ENCODE measurements at regions not wholly inside any gene's neighbourhood (a gene's known extent, or its start where the extent isn't known, plus 50 kb on each side); places are given as distances from the start of the nearest gene placed in this dataset.

DNA sequence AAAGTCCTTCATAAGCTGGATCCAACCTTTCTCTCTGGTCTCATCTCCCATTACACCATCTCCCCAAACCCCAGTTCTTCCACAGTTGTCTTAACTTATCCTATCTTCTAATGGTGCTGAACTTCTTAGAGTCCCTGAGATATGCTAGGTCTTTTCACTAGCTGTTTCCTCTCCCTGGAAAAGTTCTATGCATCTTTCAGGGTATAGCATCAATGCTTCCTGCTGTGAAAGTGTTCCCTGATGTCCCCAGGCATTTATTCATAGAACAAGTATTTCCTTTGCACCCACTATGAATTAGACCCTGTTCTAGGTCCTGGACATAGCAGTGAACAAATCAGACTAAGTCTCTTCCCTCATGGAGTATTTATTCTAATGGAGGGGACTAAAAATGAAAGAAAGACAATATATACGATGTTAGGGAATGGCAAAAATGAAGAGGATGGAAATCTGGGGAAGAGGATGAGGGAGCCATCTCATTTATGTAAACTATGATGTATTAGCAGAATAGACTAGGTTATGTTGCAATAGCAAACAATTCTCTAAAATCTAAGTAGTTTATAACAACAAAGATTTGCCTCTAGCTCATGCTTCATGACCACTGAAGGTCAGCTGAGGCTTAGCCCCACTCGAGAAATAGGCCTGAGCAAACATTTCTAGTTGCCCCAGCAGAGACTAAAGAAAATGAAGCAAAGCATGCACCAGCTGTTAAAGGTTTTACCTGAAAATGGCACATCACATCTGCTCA, 120.0 kb downstream of the CYSLTR2 start:
- Histone ChIP-seq H3K27me3 (ENCODE audit: insufficient read depth) (no peaks in the 10 kb centered on the region), H3K9me3 (no peaks in the 10 kb centered on the region), H3F3A (replicated peaks; ENCODE audit: insufficient read depth) (peaks cover 22% of the 10 kb centered on the region), H3K9ac (no peak overlapping the region), H3K27ac (ENCODE audit: low read depth in 2 of 2, low read length in 1 of 2) (no peak overlapping the region), H3K4me2 (no peak overlapping the region), H3K36me3 (replicated peaks in 1 of 2; ENCODE audit: control insufficient read depth in 1 of 2, insufficient read depth in 2 of 2, low read length in 1 of 2) (no peaks in the 10 kb centered on the region), H3K79me2 (ENCODE audit: insufficient read depth) (no peaks in the 10 kb centered on the region), H3K9me2 (no peaks in the 10 kb centered on the region), H4K20me1 (ENCODE audit: insufficient read depth) (no peaks in the 10 kb centered on the region), H3K4me3 (ENCODE audit: low read depth in 2 of 2, low read length in 1 of 2) (no peak overlapping the region), H3K4me1 (ENCODE audit: control insufficient read depth in 1 of 2, insufficient read depth in 2 of 2, low read depth in 1 of 2, low read length in 1 of 2) (peaks cover 7 to 14% of the 10 kb centered on the region in 2 experiments), H2AFZ (ENCODE audit: low read depth) (no peak overlapping the region)
- ChIA-PET POLR2A (no interaction called here), CTCF (interaction anchor here (0.8 kb wide), 1 partner anchor 193 kb away, joined by 4 read pairs; no protein-coding TSS in a partner anchor)
- 89% methylated on average over 2 of the region's 2 CpGs for whole genome bisulfite sequencing (ENCODE audit: low lambda C conversion rate)
- no peak for DNase-seq
- no peak for TF ChIP-seq FOSL2 (IDR thresholded peaks at IDR 0.05; ENCODE audit: borderline replicate concordance, low read depth)
- TF ChIP-seq, protein P1, sequence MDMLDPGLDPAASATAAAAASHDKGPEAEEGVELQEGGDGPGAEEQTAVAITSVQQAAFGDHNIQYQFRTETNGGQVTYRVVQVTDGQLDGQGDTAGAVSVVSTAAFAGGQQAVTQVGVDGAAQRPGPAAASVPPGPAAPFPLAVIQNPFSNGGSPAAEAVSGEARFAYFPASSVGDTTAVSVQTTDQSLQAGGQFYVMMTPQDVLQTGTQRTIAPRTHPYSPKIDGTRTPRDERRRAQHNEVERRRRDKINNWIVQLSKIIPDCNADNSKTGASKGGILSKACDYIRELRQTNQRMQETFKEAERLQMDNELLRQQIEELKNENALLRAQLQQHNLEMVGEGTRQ (IDR thresholded peaks at IDR 0.05; ENCODE audit: borderline replicate concordance, low read depth, low read length) = no peak
- TF ChIP-seq, protein P2, sequence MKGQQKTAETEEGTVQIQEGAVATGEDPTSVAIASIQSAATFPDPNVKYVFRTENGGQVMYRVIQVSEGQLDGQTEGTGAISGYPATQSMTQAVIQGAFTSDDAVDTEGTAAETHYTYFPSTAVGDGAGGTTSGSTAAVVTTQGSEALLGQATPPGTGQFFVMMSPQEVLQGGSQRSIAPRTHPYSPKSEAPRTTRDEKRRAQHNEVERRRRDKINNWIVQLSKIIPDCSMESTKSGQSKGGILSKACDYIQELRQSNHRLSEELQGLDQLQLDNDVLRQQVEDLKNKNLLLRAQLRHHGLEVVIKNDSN (IDR thresholded peaks at IDR 0.05; ENCODE audit: borderline replicate concordance, low read depth) = no peak
- no peak for TF ChIP-seq SIN3A (IDR thresholded peaks at IDR 0.05; ENCODE audit: borderline replicate concordance, low read depth, low read length)

DNA sequence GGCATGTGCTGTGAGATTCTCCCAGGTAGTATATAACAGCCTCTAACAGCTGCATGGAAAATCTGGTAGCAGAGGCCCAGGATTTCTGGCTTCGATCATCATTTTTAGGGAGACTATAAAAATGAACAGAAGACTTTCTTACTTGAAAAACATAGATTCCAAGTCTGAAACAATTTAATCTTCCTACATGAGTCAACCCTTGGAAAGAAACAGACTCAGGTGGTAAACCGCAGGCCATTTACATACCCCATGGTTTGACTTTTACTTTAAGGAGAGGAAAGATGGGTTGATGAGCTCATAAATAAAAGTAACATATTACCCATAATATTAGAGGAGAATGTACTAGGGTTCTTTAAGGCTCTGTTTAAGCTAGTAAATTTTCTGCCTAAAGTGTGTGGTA, 121.6 kb downstream of the CYSLTR2 start:
- Histone ChIP-seq H3K27me3 (ENCODE audit: insufficient read depth) (no peaks in the 10 kb centered on the region), H3K9ac (no peak overlapping the region), H3K79me2 (ENCODE audit: insufficient read depth) (no peaks in the 10 kb centered on the region), H3K4me3 (ENCODE audit: low read depth in 2 of 2, low read length in 1 of 2) (0 out of 4 replicates have a peak overlapping the region, but pooled peaks of 1 of the 2 experiments have one; percentile 5), H2AFZ (ENCODE audit: low read depth) (no peak overlapping the region), H3K27ac (ENCODE audit: low read depth in 2 of 2, low read length in 1 of 2) (peak overlapping the region; percentile 71 to 93; a peak in 3 of 4 replicates), H3K36me3 (replicated peaks in 1 of 2; ENCODE audit: control insufficient read depth in 1 of 2, insufficient read depth in 2 of 2, low read length in 1 of 2) (no peaks in the 10 kb centered on the region), H3K4me2 (peak overlapping the region; percentile 59; the same call in 1 of the 2 replicates), H3K4me1 (ENCODE audit: control insufficient read depth in 1 of 2, insufficient read depth in 2 of 2, low read depth in 1 of 2, low read length in 1 of 2) (peaks cover 7 to 14% of the 10 kb centered on the region in 2 experiments), H4K20me1 (ENCODE audit: insufficient read depth) (no peaks in the 10 kb centered on the region), H3F3A (replicated peaks; ENCODE audit: insufficient read depth) (peaks cover 22% of the 10 kb centered on the region), H3K9me3 (peaks cover 4% of the 10 kb centered on the region), H3K9me2 (no peaks in the 10 kb centered on the region)
- DNase-seq = no peak
- TF ChIP-seq EP300 (IDR thresholded peaks at IDR 0.05; ENCODE audit: borderline replicate concordance in 1 of 2, low read depth in 1 of 2, low read length in 1 of 2) (peak; percentile 58 to 97), RAD21 (IDR thresholded peaks at IDR 0.05; ENCODE audit: low read length) (no peak), TEAD4 (IDR thresholded peaks at IDR 0.05; ENCODE audit: borderline replicate concordance, insufficient read depth) (peak; percentile 95), RXRA (IDR thresholded peaks at IDR 0.05; ENCODE audit: borderline replicate concordance, low read depth) (peak; percentile 67), ELF1 (IDR thresholded peaks at IDR 0.05) (peak; percentile 36; the same call in 1 of the 2 replicates), SIN3A (IDR thresholded peaks at IDR 0.05; ENCODE audit: borderline replicate concordance, low read depth, low read length) (no peak), GATA2 (CRISPR knock-in tag; IDR thresholded peaks at IDR 0.05) (no peak), POLR2AphosphoS5 (IDR thresholded peaks at IDR 0.05; ENCODE audit: low read depth, low read length) (peak; percentile 92), TCF12 (IDR thresholded peaks at IDR 0.05) (peak; percentile 99), FOSL2 (IDR thresholded peaks at IDR 0.05; ENCODE audit: borderline replicate concordance, low read depth) (peak; percentile 95), JUND (IDR thresholded peaks at IDR 0.05) (peak; percentile 99), NFIC (IDR thresholded peaks at IDR 0.05; ENCODE audit: borderline replicate concordance) (peak; percentile 98), FOXM1 (IDR thresholded peaks at IDR 0.05; ENCODE audit: low read depth) (peak; percentile 83; the same call in 1 of the 2 replicates), MEF2A (IDR thresholded peaks at IDR 0.05; ENCODE audit: borderline replicate concordance, low read depth) (peak; percentile 78; the same call in 1 of the 2 replicates), FOXJ3 (CRISPR knock-in tag; IDR thresholded peaks at IDR 0.05) (no peak), NRF1 (IDR thresholded peaks at IDR 0.05; ENCODE audit: low read depth, low read length) (no peak), GABPA (IDR thresholded peaks at IDR 0.05; ENCODE audit: low read depth) (peak; percentile 20; the same call in 1 of the 2 replicates)
- TF ChIP-seq, protein P3, sequence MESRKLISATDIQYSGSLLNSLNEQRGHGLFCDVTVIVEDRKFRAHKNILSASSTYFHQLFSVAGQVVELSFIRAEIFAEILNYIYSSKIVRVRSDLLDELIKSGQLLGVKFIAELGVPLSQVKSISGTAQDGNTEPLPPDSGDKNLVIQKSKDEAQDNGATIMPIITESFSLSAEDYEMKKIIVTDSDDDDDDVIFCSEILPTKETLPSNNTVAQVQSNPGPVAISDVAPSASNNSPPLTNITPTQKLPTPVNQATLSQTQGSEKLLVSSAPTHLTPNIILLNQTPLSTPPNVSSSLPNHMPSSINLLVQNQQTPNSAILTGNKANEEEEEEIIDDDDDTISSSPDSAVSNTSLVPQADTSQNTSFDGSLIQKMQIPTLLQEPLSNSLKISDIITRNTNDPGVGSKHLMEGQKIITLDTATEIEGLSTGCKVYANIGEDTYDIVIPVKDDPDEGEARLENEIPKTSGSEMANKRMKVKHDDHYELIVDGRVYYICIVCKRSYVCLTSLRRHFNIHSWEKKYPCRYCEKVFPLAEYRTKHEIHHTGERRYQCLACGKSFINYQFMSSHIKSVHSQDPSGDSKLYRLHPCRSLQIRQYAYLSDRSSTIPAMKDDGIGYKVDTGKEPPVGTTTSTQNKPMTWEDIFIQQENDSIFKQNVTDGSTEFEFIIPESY (IDR thresholded peaks at IDR 0.05; ENCODE audit: borderline replicate concordance, low read depth) = peak; percentile 90
- TF ChIP-seq, protein P4, sequence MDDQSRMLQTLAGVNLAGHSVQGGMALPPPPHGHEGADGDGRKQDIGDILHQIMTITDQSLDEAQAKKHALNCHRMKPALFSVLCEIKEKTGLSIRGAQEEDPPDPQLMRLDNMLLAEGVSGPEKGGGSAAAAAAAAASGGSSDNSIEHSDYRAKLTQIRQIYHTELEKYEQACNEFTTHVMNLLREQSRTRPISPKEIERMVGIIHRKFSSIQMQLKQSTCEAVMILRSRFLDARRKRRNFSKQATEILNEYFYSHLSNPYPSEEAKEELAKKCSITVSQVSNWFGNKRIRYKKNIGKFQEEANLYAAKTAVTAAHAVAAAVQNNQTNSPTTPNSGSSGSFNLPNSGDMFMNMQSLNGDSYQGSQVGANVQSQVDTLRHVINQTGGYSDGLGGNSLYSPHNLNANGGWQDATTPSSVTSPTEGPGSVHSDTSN (IDR thresholded peaks at IDR 0.05) = peak; percentile 98
- TF ChIP-seq, protein P5, sequence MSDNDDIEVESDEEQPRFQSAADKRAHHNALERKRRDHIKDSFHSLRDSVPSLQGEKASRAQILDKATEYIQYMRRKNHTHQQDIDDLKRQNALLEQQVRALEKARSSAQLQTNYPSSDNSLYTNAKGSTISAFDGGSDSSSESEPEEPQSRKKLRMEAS (IDR thresholded peaks at IDR 0.05; ENCODE audit: low read depth) = peak; percentile 42; the same call in 1 of the 2 replicates
- POLR2A ChIA-PET = no interaction called here
- CTCF ChIA-PET = interaction anchor here (1.4 kb wide), 1 partner anchor 9 kb away, joined by 4 read pairs; no protein-coding TSS in a partner anchor
- WGBS (ENCODE audit: low lambda C conversion rate) = 17% methylated on average over 2 of the region's 2 CpGs
